MM.1S (cell line): ENCODE measurements at regions not wholly inside any gene's neighbourhood (a gene's known extent, or its start where the extent isn't known, plus 50 kb on each side); places are given as distances from the start of the nearest gene placed in this dataset.

ENCODE experiments used
- DNase-seq: peaks from one replicate; pipeline ENCODE4 v3.0.0-alpha.2; 2015
- H2AFZ ChIP-seq: fragments of 300-600 bp; sonication (generic); 2 replicates; pipeline ENCODE4 v1.6.0; 2016; ENCODE audit warnings: antibody characterized with exemption, low read length
- H3F3A ChIP-seq: fragments of 300-600 bp; sonication (generic); 2 replicates; pipeline ENCODE4 v1.6.1; 2016; ENCODE audit warnings: mild to moderate bottlenecking, antibody characterized with exemption, low read length, moderate library complexity, mixed read lengths; ENCODE audit not compliant: insufficient read depth
- H3K27ac ChIP-seq: fragments of 300-600 bp; sonication (generic); 2 replicates; pipeline ENCODE4 v1.5.1; 2016; ENCODE audit warnings: mild to moderate bottlenecking, low read length
- H3K27me3 ChIP-seq: fragments of 300-600 bp; sonication (generic); replicated peaks from 2 replicates; pipeline ENCODE4 v1.6.0; 2016; ENCODE audit warnings: low read length; ENCODE audit not compliant: insufficient read depth
- H3K36me3 ChIP-seq: fragments of 300-600 bp; sonication (generic); replicated peaks from 2 replicates; pipeline ENCODE4 v1.6.1; 2016; ENCODE audit warnings: mild to moderate bottlenecking, low read length, mixed read lengths; ENCODE audit not compliant: insufficient read depth
- H3K4me1 ChIP-seq: fragments of 300-600 bp; sonication (generic); 2 replicates; pipeline ENCODE4 v1.6.1; 2016; ENCODE audit warnings: low read length, mixed read lengths
- H3K4me2 ChIP-seq: fragments of 300-600 bp; sonication (generic); 2 replicates; pipeline ENCODE4 v1.6.0; 2016; ENCODE audit warnings: low read depth, low read length
- H3K4me3 ChIP-seq: fragments of 300-600 bp; sonication (generic); 2 replicates; pipeline ENCODE4 v1.5.1; 2016; ENCODE audit warnings: low read length, mixed read lengths
- H3K79me2 ChIP-seq: fragments of 300-600 bp; sonication (generic); 2 replicates; pipeline ENCODE4 v1.6.1; 2016; ENCODE audit warnings: mixed run types, low read length, mixed read lengths
- H3K9ac ChIP-seq: fragments of 300-600 bp; sonication (generic); 2 replicates; pipeline ENCODE4 v1.6.1; 2016; ENCODE audit warnings: low read length, mixed read lengths
- H3K9me2 ChIP-seq: fragments of 300-600 bp; sonication (generic); replicated peaks from 2 replicates; pipeline ENCODE4 v1.6.1; 2016; ENCODE audit warnings: mild to moderate bottlenecking, low read length, mixed read lengths; ENCODE audit not compliant: insufficient read depth
- H3K9me3 ChIP-seq: fragments of 300-600 bp; sonication (generic); replicated peaks from 2 replicates; pipeline ENCODE4 v1.6.1; 2016; ENCODE audit warnings: mild to moderate bottlenecking, low read length, mixed read lengths; ENCODE audit not compliant: insufficient read depth
- H4K20me1 ChIP-seq: fragments of 300-600 bp; sonication (generic); 2 replicates; pipeline ENCODE4 v1.6.1; 2016; ENCODE audit warnings: mild to moderate bottlenecking, low read length, moderate library complexity, mixed read lengths; ENCODE audit not compliant: insufficient read depth
- CTCF ChIP-seq: fragments of 300-600 bp; sonication (generic); IDR thresholded peaks from 2 replicates; pipeline ENCODE4 v1.5.1; 2016; ENCODE audit warnings: antibody characterized with exemption, low read length, mixed read lengths
- EZH2 ChIP-seq: fragments of 300-600 bp; sonication (generic); optimal IDR thresholded peaks from 2 replicates; pipeline ENCODE3; 2017; ENCODE audit warnings: low read depth, mild to moderate bottlenecking, antibody characterized with exemption, low read length, mixed read lengths
- EZH2phosphoT487 ChIP-seq: fragments of 300-600 bp; sonication (generic); IDR thresholded peaks from 2 replicates; pipeline ENCODE4 v1.6.1; 2018; ENCODE audit warnings: antibody characterized with exemption, low read length

GRCh38 chr3:115236496-115236895 is 89.4 kb upstream of the ZBTB20 start:
- Histone ChIP-seq H3K9me2 (no peaks in the 10 kb centered on the region), H2AFZ (no peak overlapping the region), H3K36me3 (no peaks in the 10 kb centered on the region), H3K79me2 (no peaks in the 10 kb centered on the region), H3K4me1 (no peaks in the 10 kb centered on the region), H3K27me3 (no peaks in the 10 kb centered on the region), H3F3A (no peaks in the 10 kb centered on the region), H3K9ac (no peak overlapping the region), H3K27ac (no peak overlapping the region), H3K4me2 (no peak overlapping the region), H4K20me1 (no peaks in the 10 kb centered on the region), H3K4me3 (no peak overlapping the region), H3K9me3 (no peaks in the 10 kb centered on the region)
- DNase-seq = no peak
- TF ChIP-seq EZH2phosphoT487 = no peak
- TF ChIP-seq CTCF = no peak
- TF ChIP-seq EZH2 = no peak

- no peaks in the 10 kb centered on the region for H3K27me3 ChIP-seq
- H3K27ac ChIP-seq = no peak overlapping the region
- no peaks in the 10 kb centered on the region for H4K20me1 ChIP-seq
- no peak overlapping the region for H3K4me3 ChIP-seq
- no peak overlapping the region for H3K4me2 ChIP-seq
- no peak overlapping the region for H3K9ac ChIP-seq
- no peaks in the 10 kb centered on the region for H3K9me3 ChIP-seq
- DNase-seq = no peak
- H3K36me3 ChIP-seq = no peaks in the 10 kb centered on the region
- no peaks in the 10 kb centered on the region for H3K4me1 ChIP-seq
- H3K9me2 ChIP-seq = no peaks in the 10 kb centered on the region
- no peaks in the 10 kb centered on the region for H3F3A ChIP-seq
- no peak overlapping the region for H2AFZ ChIP-seq
- H3K79me2 ChIP-seq = no peaks in the 10 kb centered on the region
- no peak for TF ChIP-seq EZH2phosphoT487
- TF ChIP-seq CTCF = no peak
- no peak for TF ChIP-seq EZH2
These were observed 92.6 kb upstream of the ZBTB20 start for GRCh38 chr3:115239717-115240116.

- Histone ChIP-seq H3K9me3 (no peaks in the 10 kb centered on the region; the same call in 1 of the 2 replicates), H3K4me3 (no peak overlapping the region), H3F3A (no peaks in the 10 kb centered on the region), H3K27ac (no peak overlapping the region), H3K36me3 (no peaks in the 10 kb centered on the region), H3K27me3 (no peaks in the 10 kb centered on the region), H2AFZ (no peak overlapping the region), H4K20me1 (no peaks in the 10 kb centered on the region), H3K79me2 (no peaks in the 10 kb centered on the region), H3K4me1 (no peaks in the 10 kb centered on the region), H3K4me2 (no peak overlapping the region), H3K9ac (no peak overlapping the region), H3K9me2 (no peaks in the 10 kb centered on the region)
- DNase-seq = no peak
- TF ChIP-seq EZH2phosphoT487 (no peak), EZH2 (no peak), CTCF (no peak)
These were observed 97.3 kb upstream of the ZBTB20 start for GRCh38 chr3:115244350-115244749.
